EL (cell line): ENCODE measurements at regions not wholly inside any gene's neighbourhood (a gene's known extent, or its start where the extent isn't known, plus 50 kb on each side); places are given as distances from the start of the nearest gene placed in this dataset.

Experiments
- DNase-seq: peaks from one replicate; pipeline ENCODE4 v3.0.0-alpha.2; 2016

DNA sequence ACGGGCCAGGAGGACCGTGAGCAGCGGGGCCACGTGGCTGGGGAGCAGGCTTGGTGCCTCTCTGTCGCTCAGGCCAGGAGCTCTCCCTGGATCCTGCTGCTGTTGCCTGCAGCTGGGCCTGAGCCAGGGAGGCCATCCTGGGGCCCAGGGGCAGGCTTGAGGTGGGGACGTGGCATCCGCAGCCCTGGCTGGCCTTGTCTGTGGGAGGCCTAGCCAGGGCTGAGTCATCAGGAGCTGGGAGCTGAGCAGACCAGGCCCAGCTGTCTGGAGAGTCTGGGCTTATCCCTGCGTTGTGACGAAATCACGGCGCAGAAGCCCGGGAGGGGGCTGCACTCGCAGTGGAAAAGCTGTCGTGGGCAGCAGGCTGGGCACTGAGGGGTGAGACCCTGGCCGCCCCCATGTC lies 138.8 kb upstream of the COL5A1 start:
- peak; percentile 98 for DNase-seq

DNA sequence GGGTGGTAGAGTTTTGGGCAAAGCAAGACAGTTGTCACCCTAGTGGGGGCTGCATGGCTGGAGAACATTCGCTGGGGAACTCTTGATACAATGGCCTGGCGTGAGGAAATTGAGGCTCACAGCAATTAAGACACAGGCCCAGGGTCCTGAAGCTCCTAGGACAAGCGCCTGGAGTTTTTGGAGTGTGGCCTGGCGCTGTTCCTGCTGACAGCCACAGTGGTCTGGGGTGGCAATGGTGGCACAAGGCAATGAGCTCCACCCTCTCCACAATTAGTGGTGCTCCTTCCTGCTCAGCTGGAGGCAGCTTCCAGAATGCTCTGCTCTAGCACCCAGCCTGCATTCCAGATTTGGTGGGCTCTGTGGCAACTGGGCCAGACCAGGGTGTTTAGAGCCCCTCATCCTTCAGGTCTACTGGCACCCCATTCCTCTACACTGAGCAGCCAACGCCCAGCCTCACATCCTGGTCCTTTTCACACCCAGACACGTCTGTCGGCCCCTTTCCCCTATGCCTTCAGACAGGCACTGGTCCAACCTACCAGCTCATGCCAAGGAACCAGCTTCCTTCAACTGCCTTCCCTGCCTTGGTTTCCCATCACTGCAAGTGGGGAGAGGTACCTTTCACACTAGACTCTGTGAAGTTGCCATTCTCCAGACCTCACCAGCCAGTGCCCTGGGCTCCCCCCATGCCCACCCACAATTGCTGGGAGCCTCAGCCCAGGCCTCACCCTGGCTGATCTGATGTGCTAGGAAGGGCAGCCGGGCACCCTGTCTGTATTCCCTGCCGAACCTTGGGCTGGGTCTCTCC lies 138.1 kb upstream of the COL5A1 start:
- DNase-seq = no peak

DNA sequence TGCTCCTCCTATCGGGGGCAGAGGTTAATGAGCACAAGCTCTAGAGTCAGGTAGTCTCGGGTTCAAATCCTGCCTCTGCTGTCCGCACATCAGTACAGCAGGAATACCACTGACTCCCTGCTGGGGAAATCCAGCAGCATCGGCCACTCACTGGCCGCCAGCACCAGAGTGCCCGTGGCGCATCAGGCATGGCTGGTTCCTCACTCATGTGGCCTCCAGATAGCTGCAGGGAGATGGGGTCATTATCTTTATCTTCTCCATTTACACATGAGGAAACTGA lies 137.6 kb upstream of the COL5A1 start:
- DNase-seq = no peak

DNA sequence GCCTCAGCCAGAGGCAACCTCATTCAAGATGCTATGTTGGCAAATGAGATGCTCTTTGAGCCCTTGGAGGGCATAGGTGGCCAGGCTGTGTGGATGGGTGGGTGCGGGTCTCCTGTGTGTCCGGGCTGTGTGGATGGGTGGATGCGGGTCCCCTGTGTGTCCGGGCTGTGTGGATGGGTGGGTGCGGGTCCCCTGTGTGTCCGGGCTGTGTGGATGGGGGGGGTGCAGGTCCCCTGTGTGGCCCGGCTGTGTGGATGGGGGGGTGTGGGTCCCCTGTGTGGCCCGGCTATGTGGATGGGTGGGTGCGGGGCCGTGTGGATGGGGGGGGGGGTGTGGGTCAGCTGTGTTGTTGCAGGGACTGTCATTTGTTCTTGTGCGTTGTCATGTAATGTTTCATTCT lies 136.6 kb upstream of the COL5A1 start:
- DNase-seq = no peak

DNA sequence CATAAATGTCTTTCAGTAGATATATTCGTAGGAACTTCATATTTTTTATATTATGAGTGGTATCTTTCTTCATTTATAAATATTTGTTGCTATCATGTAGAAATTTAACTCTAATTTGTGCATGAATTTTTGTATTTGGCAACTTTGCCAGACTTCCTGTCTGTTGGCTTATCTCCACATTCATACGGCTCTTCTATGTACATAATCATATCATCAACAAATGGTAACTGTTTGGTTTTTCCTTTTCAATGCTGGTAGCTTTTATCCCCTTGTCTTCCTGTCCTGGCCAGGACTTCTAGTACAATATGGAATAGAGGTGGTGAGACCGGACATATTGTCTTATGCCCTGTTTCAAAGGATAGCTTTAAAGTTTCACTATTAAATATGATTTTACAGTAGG lies 132.3 kb upstream of the COL5A1 start:
- DNase-seq = no peak

DNA sequence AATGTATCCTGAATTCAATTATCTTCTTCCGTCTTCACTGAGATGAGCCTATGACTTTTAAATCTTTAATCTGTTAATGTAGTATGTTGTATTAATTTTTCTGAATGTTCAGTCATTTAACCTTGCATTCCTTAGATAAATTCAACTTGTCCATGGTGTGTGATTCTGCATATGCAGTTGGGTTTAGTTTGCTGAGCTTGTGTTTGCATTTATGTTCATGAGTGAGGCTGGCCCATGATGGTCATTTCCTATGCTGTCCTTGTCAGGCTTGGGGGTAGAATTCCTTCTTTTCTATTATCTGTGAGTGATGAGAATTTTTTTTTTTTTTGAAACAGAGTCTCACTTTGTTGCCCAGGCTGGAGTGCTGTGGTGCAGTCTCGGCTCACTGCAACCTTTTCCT lies 131.8 kb upstream of the COL5A1 start:
- DNase-seq = no peak

DNA sequence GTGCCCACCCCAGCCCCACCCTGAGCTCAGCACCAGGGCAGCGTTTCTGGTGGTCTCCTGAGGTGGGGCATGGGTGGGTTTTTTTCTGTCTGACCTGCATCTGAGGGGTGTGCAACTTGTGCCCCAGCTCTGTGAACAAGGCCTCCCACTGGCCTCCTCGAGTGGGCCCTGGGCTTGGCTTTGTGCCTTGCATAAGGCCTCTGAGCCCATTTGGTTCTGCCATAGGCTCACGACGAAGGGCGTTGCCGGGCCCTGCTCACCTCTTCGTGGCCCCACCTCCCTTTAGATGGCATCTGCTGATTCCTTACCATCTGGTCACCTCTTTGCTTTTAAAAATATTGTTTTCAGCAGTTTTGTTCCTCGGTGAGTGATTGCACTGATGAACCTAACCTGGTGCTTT lies 127.1 kb upstream of the COL5A1 start:
- DNase-seq = no peak

DNA sequence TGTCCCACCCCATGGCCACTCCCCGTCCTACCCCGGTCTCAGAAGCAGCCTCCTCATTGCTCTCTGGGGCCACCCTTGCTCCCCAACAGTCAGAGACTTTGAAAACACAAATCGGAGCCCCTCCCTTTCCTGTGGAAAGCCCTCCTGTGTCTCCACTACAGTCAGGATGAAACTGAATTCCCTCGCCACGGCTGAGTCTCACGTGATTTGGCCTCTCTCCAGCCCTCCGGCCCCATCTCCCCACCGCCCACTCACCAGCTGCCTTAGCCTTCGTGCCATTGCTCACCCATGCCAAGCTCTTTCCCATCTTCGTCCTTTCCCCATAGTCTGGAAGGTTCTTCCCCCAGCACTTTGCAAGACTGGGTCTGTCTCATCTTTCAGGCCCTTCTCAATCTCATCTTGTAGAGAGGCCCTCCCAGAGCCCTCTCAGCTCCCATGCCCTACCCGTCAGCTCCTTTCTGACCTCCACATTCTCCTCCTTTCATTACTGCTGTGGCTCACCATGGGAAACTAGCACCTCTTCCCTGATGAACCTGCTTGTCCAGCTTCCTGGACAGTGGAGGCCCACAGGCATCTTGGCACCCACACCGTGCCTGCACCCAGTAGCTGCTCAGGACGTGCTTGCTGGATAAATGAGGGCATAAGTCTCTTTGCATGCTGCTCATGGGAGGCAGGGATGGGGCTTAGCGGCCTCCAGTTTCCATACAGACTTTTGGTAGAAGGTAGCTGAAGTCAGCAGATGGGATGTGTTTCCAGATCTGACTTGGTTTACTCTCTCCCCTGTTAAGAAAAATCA lies 126.4 kb upstream of the COL5A1 start:
- DNase-seq = no peak

DNA sequence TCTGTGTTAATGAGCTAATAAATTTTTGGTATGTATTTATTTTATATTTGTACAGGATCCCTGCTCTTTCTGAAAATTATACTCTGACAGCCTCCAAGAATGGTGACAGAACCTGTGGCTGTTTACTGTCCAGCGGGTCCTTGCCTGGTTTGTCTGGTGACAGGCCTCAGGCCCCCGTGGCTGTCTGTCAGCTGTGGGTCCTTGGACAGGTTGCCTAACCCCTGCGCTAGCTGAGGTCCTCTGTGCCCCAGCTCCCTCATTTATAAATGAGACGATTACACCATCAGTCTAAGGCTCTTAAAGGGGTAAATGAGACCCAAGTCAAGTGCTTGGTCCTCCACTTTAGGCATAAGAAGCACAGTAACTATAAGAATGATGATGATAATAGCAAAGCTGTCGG lies 125.1 kb upstream of the COL5A1 start:
- no peak for DNase-seq

DNA sequence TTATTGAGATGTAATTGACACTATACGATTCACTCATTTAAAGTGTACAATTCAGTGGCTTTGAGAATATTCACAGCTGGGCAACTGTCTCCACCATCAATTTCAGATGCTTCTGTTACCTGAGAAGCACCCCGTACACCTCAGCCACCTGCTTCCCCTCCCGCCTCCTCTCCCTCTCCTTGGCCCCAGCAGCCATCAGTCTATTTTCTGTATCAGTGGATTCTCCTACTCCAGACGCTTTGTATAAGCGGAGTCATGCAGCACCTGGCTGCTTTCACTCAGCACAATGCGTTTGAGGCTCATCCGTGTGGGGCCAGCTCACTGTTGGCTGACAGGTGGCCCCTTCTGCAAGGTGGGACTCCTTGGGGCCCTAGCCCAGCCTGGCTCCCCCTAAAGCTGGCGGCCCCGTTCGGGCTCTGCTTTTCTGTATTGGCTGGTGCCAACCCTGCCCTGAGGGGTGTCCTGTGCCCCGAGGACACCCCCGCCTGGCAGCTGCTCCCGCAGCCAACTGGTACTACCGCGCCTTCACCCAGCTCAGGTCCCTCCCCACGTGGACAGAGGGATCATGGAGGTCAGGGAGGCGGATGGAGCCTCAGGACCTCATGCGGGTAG lies 124.4 kb upstream of the COL5A1 start:
- no peak for DNase-seq

DNA sequence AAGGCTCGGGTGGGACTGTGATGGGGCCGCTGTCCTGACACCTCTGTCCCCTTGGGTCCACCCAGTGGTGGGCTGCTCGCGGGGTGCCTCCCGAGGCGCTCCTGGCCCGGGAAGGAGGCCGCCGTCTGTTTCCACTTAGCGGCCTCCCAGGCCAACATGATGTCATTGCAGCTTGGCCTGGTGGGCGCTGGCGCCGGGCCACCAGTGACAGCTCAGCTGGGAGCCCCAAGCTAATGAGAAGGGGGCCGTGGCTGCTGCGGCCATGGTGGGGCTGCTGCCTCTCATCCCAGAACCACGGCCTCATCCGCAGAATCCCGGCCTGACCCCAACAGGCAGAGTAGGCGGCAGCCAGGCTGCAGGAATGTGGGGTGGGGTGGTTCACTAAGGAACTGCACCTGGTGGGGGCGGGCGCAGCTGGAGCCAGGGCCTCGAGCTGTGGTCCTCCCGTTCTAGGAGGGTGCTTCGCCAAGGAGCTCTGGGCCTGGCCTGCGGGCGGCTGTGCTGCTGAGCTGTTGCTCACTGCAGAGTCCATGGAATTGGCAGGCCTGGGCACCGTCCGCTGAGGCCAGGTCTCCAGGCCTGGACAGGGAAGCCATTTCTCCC lies 123.5 kb upstream of the COL5A1 start:
- DNase-seq = peak; percentile 18

DNA sequence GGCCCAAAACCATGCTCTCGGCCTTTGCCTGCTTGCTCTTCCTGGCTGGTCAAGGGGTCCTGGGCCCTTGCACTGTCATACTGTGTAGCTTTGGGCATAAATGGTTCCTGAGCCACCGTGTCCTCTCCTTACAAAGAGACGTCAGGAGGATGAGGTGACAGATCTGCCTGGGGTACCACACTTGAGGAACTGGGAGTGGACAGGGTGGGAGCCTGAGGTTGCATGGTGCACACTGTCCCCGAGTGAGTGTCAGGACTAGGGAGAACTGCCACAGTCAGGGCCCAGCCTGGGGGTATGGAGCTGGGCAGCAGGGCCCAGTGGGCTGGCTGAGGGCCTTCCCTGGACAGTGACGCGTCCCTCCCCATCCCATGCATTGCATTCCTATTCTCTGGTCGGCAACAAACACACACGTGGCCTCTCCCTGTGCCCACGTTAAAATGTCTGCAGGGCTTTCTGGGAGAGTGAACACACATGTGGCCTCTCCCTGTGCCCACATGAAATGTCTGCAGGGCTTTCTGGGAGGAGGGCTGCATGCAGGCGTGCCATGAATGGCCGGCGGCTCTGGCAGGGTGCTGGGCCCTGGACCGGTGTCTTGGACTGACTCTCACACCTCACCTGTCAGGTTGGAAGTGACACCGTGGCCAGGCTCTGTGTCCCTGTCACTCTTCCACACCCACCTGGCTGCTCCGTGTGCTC lies 122.1 kb upstream of the COL5A1 start:
- no peak for DNase-seq

DNA sequence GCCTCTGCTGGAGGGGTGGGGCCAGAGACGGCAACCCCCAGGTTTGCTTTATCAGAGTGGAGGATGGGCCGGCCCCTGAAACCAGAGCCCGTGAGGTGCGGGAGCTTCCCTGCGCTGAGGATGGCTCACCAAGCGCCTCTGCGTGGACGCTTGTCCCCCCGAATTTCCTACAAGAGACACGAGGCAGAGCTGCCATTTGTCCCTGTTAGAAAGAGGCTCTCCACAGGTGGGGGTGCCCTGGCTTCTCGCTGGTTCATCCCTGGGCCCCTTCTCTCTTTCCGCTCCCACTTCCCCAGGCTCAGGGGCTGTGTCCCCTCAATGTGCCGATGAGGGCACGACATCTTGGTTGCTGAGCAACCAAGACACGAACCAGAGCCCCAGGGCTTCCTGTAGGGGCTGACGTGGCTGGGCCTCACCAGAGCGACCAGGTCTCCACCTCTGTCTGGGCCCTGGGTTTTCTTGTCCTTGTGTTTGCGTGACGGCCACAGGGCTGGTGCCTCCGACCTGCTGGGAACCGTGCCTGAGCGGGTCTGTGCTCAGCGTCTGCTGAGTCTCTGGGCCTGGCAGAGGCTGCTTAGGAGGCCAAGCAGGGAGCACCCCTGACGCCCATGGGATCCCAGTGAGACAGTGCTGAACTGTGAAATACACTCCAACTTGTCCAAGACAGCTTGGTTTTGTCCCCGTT lies 119.6 kb upstream of the COL5A1 start:
- no peak for DNase-seq

DNA sequence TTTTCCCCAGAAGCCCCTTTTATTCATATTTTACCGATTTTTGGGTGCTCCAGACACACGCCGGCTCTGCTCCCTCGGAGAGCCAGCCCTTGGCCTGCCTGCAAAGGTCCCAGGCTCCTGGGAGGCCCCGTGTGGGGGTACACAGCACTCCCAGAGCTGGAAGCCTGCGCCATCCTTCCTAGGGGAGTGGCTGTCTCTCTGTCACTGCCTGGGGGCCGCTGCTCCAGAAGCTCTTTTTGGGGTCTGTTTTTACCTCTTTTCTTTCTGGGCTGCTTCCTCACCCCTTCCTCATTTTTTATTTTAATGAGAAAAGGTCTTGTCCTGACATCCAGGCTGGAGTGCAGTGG lies 119.1 kb upstream of the COL5A1 start:
- DNase-seq = no peak

DNA sequence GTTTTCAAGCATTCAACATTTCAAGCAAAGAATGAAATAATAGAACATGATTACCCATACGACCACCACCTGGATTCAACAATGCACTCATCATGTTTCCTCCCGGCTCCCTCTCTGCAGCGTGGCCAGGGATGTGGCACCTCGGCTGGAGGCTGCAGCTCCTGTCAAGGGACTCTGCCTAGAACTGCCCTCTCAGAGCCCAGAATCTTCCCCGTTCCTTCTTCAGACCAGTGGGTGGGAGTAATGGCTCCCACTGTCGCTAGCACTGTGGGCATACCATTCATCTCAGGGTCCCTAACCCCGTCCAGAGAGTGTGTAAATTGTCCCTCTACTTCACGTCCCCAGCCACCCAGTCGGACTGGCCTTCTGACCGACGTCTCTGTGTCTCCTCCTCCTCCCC lies 118.6 kb upstream of the COL5A1 start:
- no peak for DNase-seq

DNA sequence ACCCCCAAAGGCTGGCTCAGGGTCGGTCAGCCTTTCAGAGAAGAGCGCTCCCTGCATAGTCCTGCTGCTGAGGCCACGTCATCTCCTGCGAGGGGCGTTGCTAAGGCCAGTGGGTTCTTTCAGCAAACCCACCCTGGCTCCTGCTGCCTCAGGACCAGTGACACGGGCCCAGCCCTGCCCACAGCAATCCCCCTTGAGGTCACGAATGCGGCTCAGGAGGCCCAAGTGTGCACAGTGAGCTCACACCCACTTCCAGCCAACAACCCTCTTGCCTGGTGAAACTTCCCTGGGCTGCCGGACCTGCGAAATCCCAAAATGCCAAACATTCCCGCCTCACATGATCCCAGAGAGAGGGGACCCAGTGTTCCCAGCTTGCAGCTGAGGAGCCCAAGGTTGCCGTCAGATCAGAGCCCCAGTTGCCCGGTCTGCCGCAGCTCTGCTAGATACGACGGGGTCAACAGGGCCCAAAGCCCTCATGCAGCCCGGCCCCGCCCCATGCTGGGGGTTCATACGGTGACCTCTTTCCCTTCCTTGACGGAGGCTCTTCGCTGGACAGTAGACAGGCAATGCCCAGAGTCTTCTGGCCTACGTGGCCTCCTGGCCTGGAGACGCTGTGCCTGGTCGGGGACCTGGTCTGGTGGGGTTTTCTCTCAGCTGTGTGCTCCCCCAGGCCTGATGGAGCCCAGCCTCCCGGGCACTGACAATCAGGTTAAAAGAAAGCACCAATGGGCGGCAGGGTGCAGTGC lies 116.4 kb upstream of the COL5A1 start:
- DNase-seq = no peak

DNA sequence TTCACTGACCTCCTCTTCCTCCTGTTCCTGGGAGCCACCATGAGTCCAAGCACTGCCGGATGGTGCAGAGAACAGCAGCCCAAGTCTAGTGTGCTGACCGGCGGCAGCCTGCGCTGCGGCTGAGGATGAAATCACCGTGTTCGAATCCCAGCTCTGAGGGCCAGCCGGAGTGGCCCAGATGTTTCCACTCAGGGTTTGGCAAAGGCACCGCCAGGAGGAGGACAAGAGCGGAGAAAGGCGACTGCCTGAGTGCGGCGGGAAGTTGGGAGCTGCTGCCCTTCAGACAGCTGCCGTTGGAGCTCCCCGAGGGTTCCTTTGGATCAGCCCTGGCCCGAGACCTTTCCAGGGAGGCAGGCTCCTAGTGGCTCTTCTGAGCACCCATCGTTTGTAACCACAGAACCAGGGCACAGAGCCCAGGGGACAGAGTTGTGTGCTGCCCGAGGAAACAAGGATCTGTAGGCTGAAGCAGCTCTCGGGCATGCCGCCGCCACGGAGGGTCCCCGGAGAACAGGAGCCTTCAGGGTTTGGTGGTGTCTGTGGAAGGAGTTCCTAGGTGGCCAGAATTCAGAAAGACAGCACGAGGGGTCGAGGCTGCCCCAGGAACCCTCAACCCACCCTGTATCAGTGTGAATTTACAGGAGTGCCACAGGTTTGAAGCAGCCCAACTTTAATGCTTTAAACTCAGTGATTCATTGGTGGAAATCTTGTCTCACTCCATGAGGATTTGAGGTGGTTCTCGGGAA lies 115.6 kb upstream of the COL5A1 start:
- peak; percentile 56 for DNase-seq

DNA sequence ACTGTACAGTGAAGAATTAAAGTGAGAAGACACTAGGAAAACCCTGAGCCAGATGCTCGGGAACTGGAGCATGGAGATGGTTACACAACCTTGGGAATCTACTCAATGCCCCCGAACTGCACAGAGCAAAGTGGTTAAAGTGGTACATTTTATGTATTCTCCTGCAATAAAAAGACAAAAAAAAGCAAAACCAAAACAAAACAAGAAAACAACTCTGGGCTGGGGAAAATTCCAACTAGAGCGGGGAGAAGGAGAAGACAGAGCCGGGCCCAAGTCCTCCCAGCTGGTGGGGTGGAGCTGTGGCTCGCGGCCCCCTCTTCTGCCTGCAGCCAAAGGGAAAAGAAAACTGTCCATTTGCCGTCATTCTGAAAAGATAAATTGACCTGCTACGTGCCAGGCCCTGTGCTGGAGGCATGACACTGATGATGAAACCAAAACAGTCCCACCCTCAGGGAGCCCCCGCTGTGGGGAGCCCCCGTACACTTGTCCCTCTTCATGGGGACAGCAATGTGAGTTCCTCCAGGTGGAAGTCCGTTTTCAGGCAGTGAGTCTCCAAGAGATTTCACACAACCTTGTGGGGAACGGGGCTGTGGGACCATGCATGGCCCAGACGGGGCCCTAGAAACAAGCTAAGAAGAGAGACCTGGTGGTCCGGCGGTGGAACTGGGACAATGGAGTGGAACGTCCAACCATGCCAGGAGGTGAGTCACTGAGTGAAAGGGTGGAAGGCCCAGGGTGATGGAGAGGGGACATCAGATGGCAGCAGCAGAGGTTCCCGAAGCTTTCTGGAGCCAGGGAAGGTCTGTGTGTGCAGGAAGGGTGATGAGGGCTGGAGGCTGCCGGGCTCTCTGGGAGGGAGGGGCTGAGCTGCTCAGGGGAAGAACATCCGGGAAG lies 114.8 kb upstream of the COL5A1 start:
- peak; percentile 25 for DNase-seq

DNA sequence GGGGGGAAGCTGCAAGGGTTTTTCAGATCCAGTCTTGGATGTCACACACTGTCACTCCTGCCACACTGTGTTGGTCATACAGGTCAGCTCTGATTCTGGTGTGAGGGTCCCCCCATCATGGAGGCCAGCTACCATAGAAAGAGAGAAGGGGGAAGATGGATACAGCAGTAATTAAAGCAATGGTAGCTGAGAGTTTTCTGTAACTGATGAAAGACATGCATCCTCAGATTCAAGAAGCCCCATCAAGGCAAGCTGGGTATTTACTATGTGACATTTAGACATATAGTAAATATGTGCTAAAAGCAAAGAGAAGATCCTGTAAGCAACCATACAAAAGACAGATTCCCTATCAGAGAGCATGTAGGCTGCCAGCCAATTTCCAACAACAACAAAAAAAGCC lies 110.9 kb upstream of the COL5A1 start:
- DNase-seq = no peak
